ENCODE measurements at regions not wholly inside any gene's neighbourhood (a gene's known extent, or its start where the extent isn't known, plus 50 kb on each side); places are given as distances from the start of the nearest gene placed in this dataset.

GRCh38 chr11:92484570-92484969, 260.0 kb downstream of the FAT3 start:
- DNase-seq, result no peak

- DNase-seq, result no peak
These were observed 265.3 kb downstream of the FAT3 start for GRCh38 chr11:92489826-92490399.

GRCh38 chr11:92492372-92492771, 267.8 kb downstream of the FAT3 start:
- DNase-seq, result no peak

- no peak for DNase-seq
These were observed 270.6 kb downstream of the FAT3 start for GRCh38 chr11:92495107-92495793.

- DNase-seq, result no peak
These were observed 275.8 kb downstream of the FAT3 start for GRCh38 chr11:92500453-92500852.

GRCh38 chr11:92501066-92501739, 276.6 kb downstream of the FAT3 start:
- DNase-seq, result no peak

- DNase-seq, result no peak
These were observed 279.4 kb downstream of the FAT3 start for GRCh38 chr11:92504004-92504403.

GRCh38 chr11:92504534-92504933, 279.9 kb downstream of the FAT3 start:
- no peak for DNase-seq

GRCh38 chr11:92505689-92506088, 281.1 kb downstream of the FAT3 start:
- no peak for DNase-seq

- no peak for DNase-seq
These were observed 282.3 kb downstream of the FAT3 start for GRCh38 chr11:92506809-92507336.

GRCh38 chr11:92510591-92510990, 286.0 kb downstream of the FAT3 start:
- DNase-seq, result no peak

GRCh38 chr11:92511522-92512203, 287.0 kb downstream of the FAT3 start:
- DNase-seq, result no peak

- no peak for DNase-seq
These were observed 287.6 kb downstream of the FAT3 start for GRCh38 chr11:92512204-92512569.

GRCh38 chr11:92523611-92524010, 299.0 kb downstream of the FAT3 start:
- DNase-seq, result no peak

- no peak for DNase-seq
These were observed 299.9 kb downstream of the FAT3 start for GRCh38 chr11:92524542-92524941.

- no peak for DNase-seq
These were observed 302.8 kb downstream of the FAT3 start for GRCh38 chr11:92527467-92527866.

- no peak for DNase-seq
These were observed 303.4 kb downstream of the FAT3 start for GRCh38 chr11:92528001-92528400.

GRCh38 chr11:92531065-92531739, 306.6 kb downstream of the FAT3 start:
- DNase-seq, result no peak

GRCh38 chr11:92533657-92534335, 309.2 kb downstream of the FAT3 start:
- DNase-seq, result no peak

GRCh38 chr11:92536883-92537282, 312.3 kb downstream of the FAT3 start:
- no peak for DNase-seq

- no peak for DNase-seq
These were observed 315.5 kb downstream of the FAT3 start for GRCh38 chr11:92540096-92540495.

- no peak for DNase-seq
These were observed 321.4 kb downstream of the FAT3 start for GRCh38 chr11:92545906-92546471.

Data from CD4-positive, alpha-beta T cell treated with Interleukin-10 for 1 hour (primary cell).